ENCODE measurements at regions not wholly inside any gene's neighbourhood (a gene's known extent, or its start where the extent isn't known, plus 50 kb on each side); places are given as distances from the start of the nearest gene placed in this dataset.

- TF ChIP-seq CTCF (conservative IDR thresholded peaks at IDR 0.05; ENCODE audit: low read depth in 2 of 2) (no peak), POLR2AphosphoS5 (IDR thresholded peaks at IDR 0.05; ENCODE audit: low read depth) (no peak), EZH2 (IDR thresholded peaks at IDR 0.05; ENCODE audit: low read depth, unreplicated experiment) (no peak), REST (IDR thresholded peaks at IDR 0.05; ENCODE audit: unreplicated experiment) (no peak), ZNF114 (CRISPR knock-in tag; IDR thresholded peaks at IDR 0.05) (no peak), EZH2phosphoT487 (IDR thresholded peaks at IDR 0.05; ENCODE audit: unreplicated experiment) (no peak), NANOG (IDR thresholded peaks at IDR 0.05; ENCODE audit: borderline replicate concordance) (no peak), CREB1 (CRISPR knock-in tag; IDR thresholded peaks at IDR 0.05; ENCODE audit: low read depth) (no peak), JUNB (IDR thresholded peaks at IDR 0.05; ENCODE audit: unreplicated experiment) (no peak)
Measured at GRCh38 chr1:5264476-5264875, 610.1 kb downstream of the AJAP1 start.
